GM19240 (cell line): ENCODE measurements at regions not wholly inside any gene's neighbourhood (a gene's known extent, or its start where the extent isn't known, plus 50 kb on each side); places are given as distances from the start of the nearest gene placed in this dataset.

Experiments used
- DNase-seq: peaks from one replicate; pipeline ENCODE4 v3.0.0; 2011; ENCODE audit warnings: low spot score; ENCODE audit not compliant: insufficient read length

DNA sequence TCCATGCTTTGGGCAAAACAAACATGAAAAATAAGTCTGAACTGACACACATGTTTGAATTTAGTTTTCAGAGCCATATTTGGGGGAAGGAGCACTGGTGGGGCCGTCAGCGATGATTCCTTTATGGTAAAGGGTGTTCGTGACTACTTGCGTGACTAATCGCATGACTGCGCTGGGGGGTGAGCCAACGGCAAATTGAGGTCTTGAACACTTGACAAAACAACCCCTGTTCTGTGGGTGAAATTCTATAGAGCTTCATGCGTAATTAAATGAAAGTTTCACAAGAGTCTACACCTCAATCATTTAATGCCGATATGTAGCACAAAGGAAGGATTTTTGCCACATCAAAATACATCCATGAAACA is 127.5 kb upstream of the CYP1B1 start:
- no peak for DNase-seq

GRCh38 chr2:38202713-38203445 is 126.9 kb upstream of the CYP1B1 start:
- no peak for DNase-seq

DNA sequence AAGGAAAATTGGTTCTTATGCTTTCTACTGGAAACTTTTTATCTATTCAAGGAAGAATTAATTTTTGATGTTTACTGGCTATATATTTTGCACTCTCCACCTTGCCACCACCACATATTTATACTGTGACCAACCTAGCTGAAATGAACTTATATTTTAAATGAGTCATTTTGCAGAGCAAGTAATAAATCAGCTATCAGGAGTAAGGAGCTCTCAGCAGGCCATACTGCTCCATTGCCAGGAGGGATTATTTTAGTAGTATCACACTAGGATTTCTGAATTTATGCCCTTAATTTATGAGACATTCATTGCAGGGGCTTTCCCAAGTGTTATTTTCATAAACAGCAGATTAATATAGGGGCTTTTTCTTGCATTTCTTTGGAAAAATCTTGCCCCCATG is 125.8 kb upstream of the CYP1B1 start:
- no peak for DNase-seq

DNA sequence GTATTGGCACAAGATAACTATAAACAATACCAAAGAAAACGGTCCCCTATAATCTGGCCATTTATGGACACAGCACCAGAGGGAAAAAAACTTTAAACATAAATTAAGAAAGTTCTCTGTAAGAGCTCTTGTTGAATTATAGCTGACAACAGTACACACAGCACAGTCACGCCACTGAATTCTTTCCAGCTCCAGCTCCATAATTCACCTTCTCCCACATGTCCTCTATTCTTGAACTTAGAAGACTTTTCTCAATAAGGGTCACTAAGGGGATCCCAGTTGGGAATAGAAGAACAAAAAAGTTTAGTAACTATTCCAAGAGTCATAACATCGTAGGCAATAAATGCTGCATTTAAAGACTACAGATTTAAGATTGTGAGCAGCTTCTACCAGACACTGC is 124.6 kb upstream of the CYP1B1 start:
- DNase-seq: no peak

GRCh38 chr2:38199127-38199526 is 123.2 kb upstream of the CYP1B1 start:
- no peak for DNase-seq

DNA sequence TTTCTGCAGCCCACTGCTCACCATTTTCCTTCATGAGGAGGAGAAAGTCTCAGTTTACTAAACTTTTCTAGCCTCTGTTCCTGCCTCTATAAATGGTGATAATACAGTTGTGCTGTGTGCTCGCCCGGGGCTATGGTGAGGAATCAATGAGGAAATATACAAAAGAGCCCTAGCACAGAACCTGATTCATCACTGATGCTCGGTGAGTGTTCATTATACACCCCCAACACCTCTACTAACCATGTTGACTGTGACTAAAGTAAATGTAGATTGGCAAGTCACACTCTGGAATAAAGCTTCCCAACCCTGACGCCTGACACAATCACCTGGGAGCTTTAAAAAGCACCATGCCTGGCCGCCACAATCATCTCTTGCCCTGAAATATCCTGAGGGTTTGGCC is 118.8 kb upstream of the CYP1B1 start:
- no peak for DNase-seq

DNA sequence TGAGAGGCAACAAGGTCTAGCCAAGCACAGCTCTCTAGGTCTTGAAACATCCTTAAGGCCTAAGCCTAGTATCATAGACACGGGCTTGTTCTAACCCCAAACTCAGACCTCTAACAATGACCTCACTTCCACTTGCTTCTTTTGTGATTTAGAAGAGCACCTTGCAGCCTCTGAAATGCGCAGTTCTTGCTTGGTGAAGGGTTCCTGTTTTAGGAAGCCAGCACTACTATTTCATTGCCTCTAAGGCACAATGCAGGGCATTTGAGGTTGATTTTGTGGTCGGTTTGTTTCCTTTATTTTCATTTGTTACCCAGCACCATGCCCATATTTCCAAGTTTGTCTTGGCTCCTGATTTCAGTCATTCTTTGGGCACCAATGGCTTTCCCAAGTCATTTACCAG is 117.0 kb upstream of the CYP1B1 start:
- no peak for DNase-seq

GRCh38 chr2:38192046-38192445 is 116.1 kb upstream of the CYP1B1 start:
- DNase-seq: no peak

- DNase-seq: no peak
Measured at GRCh38 chr2:38191516-38191915, 115.6 kb upstream of the CYP1B1 start.

DNA sequence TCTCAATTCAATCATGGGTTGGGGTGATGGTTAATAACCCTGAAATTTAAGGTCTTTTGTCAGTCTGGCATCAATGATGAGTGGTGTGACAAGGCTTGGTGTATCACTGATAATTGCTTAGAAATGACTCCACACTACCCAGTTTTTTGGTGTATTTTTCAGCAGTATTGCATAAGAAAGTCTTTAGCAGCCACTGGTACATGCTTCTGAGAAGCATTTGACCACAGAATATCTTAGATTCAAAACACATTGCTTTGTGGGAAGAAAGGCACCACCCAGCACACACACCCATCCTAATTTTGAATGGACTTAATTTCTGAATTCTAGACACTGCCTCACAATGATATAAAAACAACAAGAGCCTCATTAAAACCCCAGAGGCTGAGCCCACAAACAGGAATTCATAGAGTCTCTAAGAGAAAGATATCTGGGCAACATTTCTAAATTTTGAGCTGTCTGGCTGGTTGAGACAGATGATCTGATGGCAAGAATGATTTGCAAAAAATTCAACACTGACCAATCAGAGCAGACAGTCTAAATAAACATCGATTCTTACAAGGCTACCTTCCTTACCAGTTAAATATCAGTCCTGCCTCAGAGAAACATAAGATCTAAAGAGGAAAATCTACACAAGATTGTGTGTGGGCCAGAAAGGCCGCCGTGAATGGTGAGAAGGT is 114.7 kb upstream of the CYP1B1 start:
- no peak for DNase-seq

GRCh38 chr2:38187541-38188011 is 111.6 kb upstream of the CYP1B1 start:
- no peak for DNase-seq

DNA sequence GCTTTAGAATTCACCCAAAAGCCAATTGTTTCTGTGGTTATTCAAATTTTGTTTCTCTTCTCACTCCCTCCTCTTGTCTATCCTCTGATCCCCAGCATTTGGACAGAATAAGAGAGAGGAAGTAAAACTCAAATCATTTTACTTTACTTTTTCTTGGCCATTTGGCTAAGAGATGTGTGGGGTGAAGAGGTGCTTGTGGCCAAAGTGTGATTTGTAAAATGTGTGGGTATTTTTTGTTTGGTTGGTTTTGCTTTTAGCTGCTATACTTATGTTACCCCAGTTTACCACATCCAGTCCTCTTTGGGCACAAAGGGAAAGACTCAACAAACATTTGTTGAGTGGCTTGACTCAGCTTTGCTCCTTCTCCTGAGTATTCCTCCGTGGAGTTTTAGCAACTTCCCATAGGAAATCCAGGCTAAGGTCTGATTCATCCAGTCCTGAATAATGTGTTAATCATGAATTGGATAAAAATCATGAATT is 109.1 kb upstream of the CYP1B1 start:
- peak; percentile 38 for DNase-seq

DNA sequence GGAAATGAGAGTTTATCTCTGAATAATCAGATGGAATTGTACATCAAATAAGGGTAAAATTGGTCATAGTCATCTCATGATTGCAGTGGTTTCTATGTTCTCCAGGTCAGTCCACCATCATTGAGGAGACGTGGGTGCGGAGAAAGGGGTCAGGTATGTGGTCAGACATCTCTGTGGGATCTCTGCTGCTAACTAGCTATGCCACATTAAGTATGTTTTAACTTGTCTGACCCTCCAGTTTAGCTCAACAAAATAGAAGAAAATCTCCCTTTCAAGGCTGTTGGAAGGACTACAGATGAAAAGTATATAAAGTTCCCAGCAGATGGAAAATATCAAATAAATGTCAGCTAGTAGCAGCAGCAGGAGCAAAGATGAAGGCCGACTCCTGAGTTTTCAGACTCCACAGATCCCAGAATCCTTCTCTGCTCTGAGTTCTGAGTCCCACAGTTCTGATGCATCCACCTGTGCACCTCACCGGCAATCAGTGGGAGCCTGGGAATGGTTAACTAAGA is 106.6 kb upstream of the CYP1B1 start:
- no peak for DNase-seq

- DNase-seq: no peak
Measured at GRCh38 chr2:38181806-38182491, 106.0 kb upstream of the CYP1B1 start.

GRCh38 chr2:38180754-38181153 is 104.8 kb upstream of the CYP1B1 start:
- DNase-seq: no peak

DNA sequence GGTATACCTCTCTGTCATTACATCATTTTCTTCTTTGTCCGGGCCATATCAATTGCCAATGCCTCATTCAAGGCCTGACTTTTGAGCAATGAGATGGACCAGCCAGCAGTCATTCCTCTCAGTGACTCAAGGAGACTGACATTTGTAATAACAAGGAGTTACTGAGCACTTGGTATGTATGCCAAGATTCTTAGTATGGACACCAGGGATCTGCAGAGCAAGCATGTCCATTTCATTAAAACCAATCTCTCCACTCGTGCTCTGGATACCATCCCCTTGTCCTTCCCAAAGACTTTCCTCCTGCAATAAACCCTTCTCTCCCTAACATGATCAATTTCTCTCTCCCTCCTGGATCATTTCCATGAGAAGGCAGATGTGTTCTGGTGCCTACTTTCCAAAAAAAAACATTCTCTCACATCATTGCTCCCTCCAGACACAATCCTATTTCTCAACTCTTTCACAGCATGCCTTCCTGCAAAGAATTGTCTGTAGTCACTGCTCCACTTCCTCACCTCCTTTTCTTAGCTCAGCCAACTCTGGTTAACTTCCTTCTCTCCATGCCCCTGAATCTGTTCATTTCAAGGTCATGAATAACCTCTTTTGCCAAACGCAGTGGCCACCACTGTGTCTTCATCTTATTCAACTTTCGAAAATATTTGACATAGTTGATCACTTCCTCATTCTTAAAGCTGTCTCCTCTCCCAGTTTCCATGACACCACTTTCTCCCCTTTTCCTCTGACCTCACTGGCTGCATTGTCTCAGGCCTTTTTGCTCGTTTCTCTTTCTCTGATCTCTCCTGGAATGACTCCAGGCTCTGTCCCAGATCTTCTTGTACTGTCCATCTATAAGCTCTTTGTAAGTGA is 102.8 kb upstream of the CYP1B1 start:
- DNase-seq: no peak

DNA sequence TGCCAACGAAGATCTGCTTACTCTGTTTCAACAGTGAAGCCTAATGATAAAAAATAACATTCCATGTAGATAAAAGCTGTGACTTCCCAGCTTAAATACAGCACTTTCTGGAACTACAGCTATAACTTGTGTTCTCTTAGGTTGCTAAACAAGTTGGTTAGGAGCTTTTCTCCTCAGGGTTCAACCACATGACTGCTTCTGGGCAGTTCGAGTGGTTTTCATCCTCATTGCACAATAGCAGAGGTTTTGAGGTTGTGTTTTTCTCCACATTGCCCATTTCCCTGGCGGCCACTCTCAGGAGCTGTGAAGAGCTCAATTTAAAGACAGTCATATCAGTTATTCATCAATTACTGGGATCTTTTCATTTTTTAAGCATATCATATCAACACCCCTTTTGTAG is 102.2 kb upstream of the CYP1B1 start:
- no peak for DNase-seq

DNA sequence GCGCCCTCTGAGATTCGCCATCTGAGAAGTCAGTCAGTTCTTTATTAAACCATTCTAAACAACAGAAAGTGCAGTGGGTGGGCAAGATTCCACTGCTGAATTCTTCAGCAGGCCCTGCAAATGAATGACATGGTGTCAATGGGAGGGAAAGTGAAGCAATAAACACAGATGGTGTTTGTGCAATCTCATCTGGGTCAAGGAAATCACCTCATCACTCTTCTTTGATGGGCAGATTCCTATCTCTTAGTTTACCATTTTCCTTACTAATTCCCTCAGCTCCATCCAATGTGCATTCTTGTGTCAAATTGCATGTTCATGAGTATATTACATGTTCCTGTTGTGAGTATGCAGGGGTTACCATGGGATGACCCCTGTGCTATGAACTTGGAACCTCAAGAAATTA is 100.7 kb upstream of the CYP1B1 start:
- no peak for DNase-seq

- DNase-seq: no peak
Measured at GRCh38 chr2:38174646-38175423, 98.9 kb upstream of the CYP1B1 start.

- no peak for DNase-seq
Measured at GRCh38 chr2:38174131-38174530, 98.2 kb upstream of the CYP1B1 start.
